H1 (cell line): ENCODE measurements at regions not wholly inside any gene's neighbourhood (a gene's known extent, or its start where the extent isn't known, plus 50 kb on each side); places are given as distances from the start of the nearest gene placed in this dataset.

ENCODE experiments used
- CTCF ChIA-PET: fragments of 300-600 bp; sonication (Branson Sonifier 250); formaldehyde crosslinking; loops from one replicate; lab custom pipeline; 2021; ENCODE audit not compliant: partially characterized antibody; lab: Charles Lee
- POLR2A ChIA-PET: fragments of 300-600 bp; sonication (Branson Sonifier 250); formaldehyde crosslinking; loops from one replicate; lab custom pipeline; 2021; ENCODE audit warnings: inconsistent platforms; ENCODE audit not compliant: partially characterized antibody; lab: Charles Lee
- DNase-seq, 2 experiments: peaks; one replicate each; pipeline versions ENCODE4 v3.0.0 to v3.0.0-alpha.2; 2010 to 2022; ENCODE audit warnings: low spot score in 2 of 2, low read depth in 1 of 2, mixed read lengths in 1 of 2
- FAIRE-seq: peaks from 2 replicates; lab custom pipeline; 2011; peaks lifted over from hg19 to GRCh38; lab: Jason Lieb, UNC
- H2AFZ ChIP-seq: 2 replicates; pipeline ENCODE4 v1.8.1; 2012; ENCODE audit warnings: low read length, inconsistent platforms
- H2AK5ac ChIP-seq: 2 replicates; pipeline ENCODE4 v1.6.1; 2013; ENCODE audit warnings: low read depth, low read length
- H2BK120ac ChIP-seq: replicated peaks from 2 replicates; pipeline ENCODE3; 2013; ENCODE audit warnings: low read depth, low read length, inconsistent platforms
- H2BK12ac ChIP-seq: 2 replicates; pipeline ENCODE4 v1.6.1; 2013; ENCODE audit warnings: low read depth, low read length
- H2BK15ac ChIP-seq: 2 replicates; pipeline ENCODE4 v1.6.1; 2013; ENCODE audit warnings: low read length
- H2BK20ac ChIP-seq: 2 replicates; pipeline ENCODE4 v1.6.1; 2013; ENCODE audit warnings: low read length
- H2BK5ac ChIP-seq: 2 replicates; pipeline ENCODE4 v1.6.1; 2013; ENCODE audit warnings: low read depth, low read length
- H3K14ac ChIP-seq: 2 replicates; pipeline ENCODE4 v1.6.1; 2013; ENCODE audit warnings: inconsistent platforms; ENCODE audit not compliant: insufficient read length
- H3K18ac ChIP-seq: 2 replicates; pipeline ENCODE4 v1.6.1; 2013; ENCODE audit warnings: low read length; ENCODE audit errors: extremely low read depth
- H3K23ac ChIP-seq: 2 replicates; pipeline ENCODE4 v1.6.1; 2013; ENCODE audit warnings: inconsistent platforms; ENCODE audit not compliant: insufficient read length
- H3K23me2 ChIP-seq: 2 replicates; pipeline ENCODE4 v1.6.1; 2013; ENCODE audit warnings: low read depth, low read length
- H3K27ac ChIP-seq: 2 replicates; pipeline ENCODE4 v1.6.1; 2011; ENCODE audit warnings: low read depth, low read length, inconsistent platforms
- H3K27me3 ChIP-seq, 4 experiments: replicated peaks in 1 of 4; 1 replicate in 1 of 4; 2 replicates in 3 of 4; pipeline versions ENCODE4 v1.6.1 to v1.8.1; 2011 to 2013; ENCODE audit warnings: low read length in 3 of 4, mild to moderate bottlenecking in 3 of 4, inconsistent platforms in 2 of 4, mixed read lengths in 2 of 4, moderate library complexity in 1 of 4; ENCODE audit not compliant: control insufficient read depth in 3 of 4, insufficient read depth in 3 of 4; ENCODE audit errors: extremely low read depth in 1 of 4
- H3K36me3 ChIP-seq, 4 experiments: 2 replicates each; pipeline versions ENCODE4 v1.6.1 to v1.8.1; 2011 to 2013; ENCODE audit warnings: mild to moderate bottlenecking in 4 of 4, low read length in 3 of 4, moderate library complexity in 2 of 4, control low read depth in 1 of 4, inconsistent platforms in 1 of 4; ENCODE audit not compliant: insufficient read depth in 4 of 4, control insufficient read depth in 2 of 4
- H3K4ac ChIP-seq: replicated peaks from 2 replicates; pipeline ENCODE3; 2013; ENCODE audit warnings: low read length, low read depth, mixed read lengths, inconsistent platforms; ENCODE audit not compliant: insufficient read length
- H3K4me1 ChIP-seq, 4 experiments: replicated peaks in 1 of 4; 1 replicate in 1 of 4; 2 replicates in 3 of 4; pipeline versions ENCODE4 v1.6.1 to v1.8.1; 2011 to 2013; ENCODE audit warnings: low read length in 3 of 4, inconsistent platforms in 2 of 4, mixed read lengths in 1 of 4; ENCODE audit not compliant: insufficient read depth in 4 of 4, control insufficient read depth in 3 of 4
- H3K4me2 ChIP-seq, 2 experiments: 2 replicates each; pipeline versions ENCODE4 v1.6.1 to v1.8.1; 2011 to 2013; ENCODE audit warnings: low read depth in 2 of 2, low read length in 2 of 2, control low read depth in 1 of 2, inconsistent platforms in 1 of 2, mild to moderate bottlenecking in 1 of 2; ENCODE audit not compliant: insufficient read depth in 1 of 2
- H3K4me3 ChIP-seq, 4 experiments: fragments of 200-600, 300-600 bp in 1 of 4; sonication (generic), shearing (Covaris generic), sonication (Bioruptor Twin) in 1 of 4; 2 replicates each; pipeline versions ENCODE4 v1.5.1 to v1.8.1; 2011 to 2016; ENCODE audit warnings: low read length in 4 of 4, low read depth in 3 of 4, control low read depth in 2 of 4, inconsistent platforms in 2 of 4, mild to moderate bottlenecking in 2 of 4, mixed read lengths in 1 of 4, moderate library complexity in 1 of 4; ENCODE audit not compliant: insufficient read depth in 2 of 4; ENCODE audit errors: extremely low read depth in 1 of 4
- H3K56ac ChIP-seq: replicated peaks from 2 replicates; pipeline ENCODE3; 2013; ENCODE audit warnings: low read depth, mild to moderate bottlenecking, mixed read lengths, low read length, inconsistent platforms; ENCODE audit not compliant: insufficient read length
- H3K79me1 ChIP-seq: 2 replicates; pipeline ENCODE4 v1.6.1; 2013; ENCODE audit warnings: low read depth, low read length, control low read depth
- H3K79me2 ChIP-seq, 2 experiments: 2 replicates each; pipeline versions ENCODE4 v1.6.1 to v1.8.1; 2012 to 2013; ENCODE audit warnings: low read length in 2 of 2, mild to moderate bottlenecking in 2 of 2, inconsistent platforms in 1 of 2; ENCODE audit not compliant: insufficient read depth in 2 of 2, control insufficient read depth in 1 of 2
- H3K9ac ChIP-seq, 4 experiments: replicated peaks in 1 of 4; 1 replicate in 1 of 4; 2 replicates in 3 of 4; pipeline versions ENCODE4 v1.6.1 to v1.8.1; 2011 to 2013; ENCODE audit warnings: low read depth in 3 of 4, low read length in 3 of 4, control low read depth in 2 of 4, mild to moderate bottlenecking in 2 of 4, moderate library complexity in 2 of 4, inconsistent platforms in 1 of 4; ENCODE audit errors: extremely low read depth in 1 of 4
- H3K9me3 ChIP-seq, 2 experiments: 2 replicates each; pipeline versions ENCODE4 v1.6.1 to v1.8.1; 2012 to 2013; ENCODE audit warnings: mild to moderate bottlenecking in 2 of 2, moderate library complexity in 2 of 2, control low read depth in 1 of 2, inconsistent platforms in 1 of 2, low read depth in 1 of 2, low read length in 1 of 2, mixed read lengths in 1 of 2; ENCODE audit not compliant: insufficient read depth in 2 of 2
- H4K20me1 ChIP-seq, 2 experiments: replicated peaks in 1 of 2; 2 replicates each; pipeline versions ENCODE3 to v1.8.1; 2011 to 2013; ENCODE audit warnings: inconsistent platforms in 2 of 2, low read length in 2 of 2, mild to moderate bottlenecking in 1 of 2; ENCODE audit not compliant: insufficient read depth in 2 of 2, control insufficient read depth in 1 of 2
- H4K5ac ChIP-seq: 2 replicates; pipeline ENCODE4 v1.6.1; 2013; ENCODE audit warnings: low read length, low read depth, mixed read lengths, inconsistent platforms; ENCODE audit not compliant: insufficient read length
- H4K8ac ChIP-seq: 2 replicates; pipeline ENCODE4 v1.8.0; 2013; ENCODE audit warnings: mild to moderate bottlenecking, moderate library complexity, low read length, inconsistent platforms; ENCODE audit not compliant: insufficient read depth; ENCODE audit errors: extremely low read depth
- H4K91ac ChIP-seq: replicated peaks from 2 replicates; pipeline ENCODE3; 2013; ENCODE audit warnings: low read length, mixed read lengths, inconsistent platforms; ENCODE audit not compliant: insufficient read length
- EZH2 ChIP-seq: fragments of 200-600 bp; sonication (generic); IDR thresholded peaks from 2 replicates; pipeline ENCODE4 v1.7.1; 2012; ENCODE audit warnings: low read depth, mild to moderate bottlenecking, moderate library complexity, low read length, inconsistent platforms; ENCODE audit not compliant: severe bottlenecking
- NANOG ChIP-seq: IDR thresholded peaks from 2 replicates; pipeline ENCODE4 v1.6.1; 2011; ENCODE audit warnings: low read length, low read depth, mild to moderate bottlenecking, inconsistent platforms; ENCODE audit not compliant: insufficient read depth, poor library complexity, severe bottlenecking
- RXRA ChIP-seq: IDR thresholded peaks from 2 replicates; pipeline ENCODE4 v1.6.1; 2011; ENCODE audit warnings: low read depth, mild to moderate bottlenecking, low read length, moderate library complexity; ENCODE audit not compliant: insufficient read depth
- WGBS, 2 experiments: shearing (Covaris generic) in 1 of 2; methylation state at CpG; one replicate each; pipeline versions ENCODE4 v1.1.6 to v1.1.7; 2013 to 2015; ENCODE audit warnings: low lambda C conversion rate in 2 of 2, mixed read lengths in 2 of 2, inconsistent platforms in 1 of 2, low coverage in 1 of 2, missing lambda C conversion rate in 1 of 2; ENCODE audit not compliant: insufficient replicate concordance in 2 of 2, insufficient coverage in 1 of 2, insufficient read length in 1 of 2; ENCODE audit errors: extremely low coverage in 1 of 2, missing lambda C conversion rate in 1 of 2; 5-methylcytosine and 5-hydroxymethylcytosine counted together

GRCh38 chr4:22021106-22021505, 72.5 kb upstream of the KCNIP4 start:
- no peaks in the 10 kb centered on the region for H3K23me2 ChIP-seq
- H3K4ac ChIP-seq: no peak overlapping the region
- H3K18ac ChIP-seq: no peak overlapping the region
- DNase-seq: no peak
- H3K56ac ChIP-seq: no peak overlapping the region
- no peak overlapping the region for H3K9ac ChIP-seq
- no peak overlapping the region for H2AFZ ChIP-seq
- H3K4me3 ChIP-seq: no peak overlapping the region
- no peaks in the 10 kb centered on the region for H3K79me1 ChIP-seq
- H4K8ac ChIP-seq: no peak overlapping the region
- H3K23ac ChIP-seq: no peak overlapping the region
- H3K27ac ChIP-seq: no peak overlapping the region
- no peak overlapping the region for H4K91ac ChIP-seq
- H3K27me3 ChIP-seq: no peaks in the 10 kb centered on the region
- FAIRE-seq: no peak
- no peak overlapping the region for H2AK5ac ChIP-seq
- no peaks in the 10 kb centered on the region for H3K79me2 ChIP-seq
- H2BK120ac ChIP-seq: no peak overlapping the region
- no peak overlapping the region for H2BK15ac ChIP-seq
- H3K14ac ChIP-seq: no peak overlapping the region
- no peaks in the 10 kb centered on the region for H3K9me3 ChIP-seq
- H3K4me1 ChIP-seq: no peaks in the 10 kb centered on the region
- H4K5ac ChIP-seq: no peak overlapping the region
- WGBS, 2 experiments: 89% methylated on average over 1 of the region's 1 CpG; no CpG with 5 or more reads in 1 of the 2 experiments
- POLR2A ChIA-PET: no interaction called here
- no peaks in the 10 kb centered on the region for H4K20me1 ChIP-seq
- no peak overlapping the region for H3K4me2 ChIP-seq
- CTCF ChIA-PET: interaction anchor here (1.0 to 1.3 kb wide), 3 partner anchors 29 to 368 kb away, joined by 3 to 4 read pairs (median 3); no protein-coding TSS in a partner anchor
- H2BK12ac ChIP-seq: no peak overlapping the region
- H2BK5ac ChIP-seq: no peak overlapping the region
- TF ChIP-seq RXRA (no peak), NANOG (no peak), EZH2 (no peak)
- TF ChIP-seq, all 59 proteins: peak for 0
- H2BK20ac ChIP-seq: no peak overlapping the region
- H3K36me3 ChIP-seq: no peaks in the 10 kb centered on the region
